Activated T-helper 1 cell treated with Interleukin-2 at 50 U/mL for 16 hours (primary cell): ENCODE measurements at regions not wholly inside any gene's neighbourhood (a gene's known extent, or its start where the extent isn't known, plus 50 kb on each side); places are given as distances from the start of the nearest gene placed in this dataset.

Source experiments
- DNase-seq: peaks from one replicate; pipeline ENCODE4 v3.0.0-alpha.2; 2020; ENCODE audit warnings: low read depth

DNA sequence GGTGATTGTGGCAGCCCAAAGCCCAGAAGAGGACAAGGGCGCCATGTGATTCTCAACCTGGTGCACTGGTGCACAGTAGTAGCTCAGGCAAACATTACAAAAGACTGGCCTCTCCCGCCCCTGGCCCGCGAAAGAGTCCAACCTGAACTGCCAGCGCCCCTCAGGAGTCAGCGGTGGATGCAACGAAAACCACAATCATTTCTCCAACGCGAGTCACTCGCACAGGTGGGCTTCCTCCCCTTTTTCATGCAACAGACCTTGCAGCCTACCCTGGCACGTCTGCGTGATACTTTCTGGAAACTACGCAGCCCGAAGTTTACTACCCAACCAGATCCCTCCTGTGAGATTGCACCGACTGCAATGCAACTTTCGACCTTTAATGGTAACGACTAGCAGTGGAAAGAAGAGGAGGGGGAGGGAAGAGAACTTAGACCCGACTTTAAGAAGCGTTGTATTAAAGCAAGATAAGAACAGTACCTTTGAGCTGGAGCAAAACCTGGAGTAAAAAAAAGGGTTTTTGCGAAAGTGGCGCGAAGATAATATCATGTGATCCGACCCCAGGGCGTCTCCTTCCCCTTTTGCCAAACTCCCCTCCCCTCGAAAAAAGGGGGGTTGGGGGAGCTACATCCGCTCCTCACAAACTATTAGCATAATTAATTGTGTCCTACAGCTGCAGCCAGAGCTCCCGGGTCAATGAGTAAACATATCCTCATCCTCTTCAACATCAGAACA is 63.3 kb upstream of the CCDC160 start:
- no peak for DNase-seq

DNA sequence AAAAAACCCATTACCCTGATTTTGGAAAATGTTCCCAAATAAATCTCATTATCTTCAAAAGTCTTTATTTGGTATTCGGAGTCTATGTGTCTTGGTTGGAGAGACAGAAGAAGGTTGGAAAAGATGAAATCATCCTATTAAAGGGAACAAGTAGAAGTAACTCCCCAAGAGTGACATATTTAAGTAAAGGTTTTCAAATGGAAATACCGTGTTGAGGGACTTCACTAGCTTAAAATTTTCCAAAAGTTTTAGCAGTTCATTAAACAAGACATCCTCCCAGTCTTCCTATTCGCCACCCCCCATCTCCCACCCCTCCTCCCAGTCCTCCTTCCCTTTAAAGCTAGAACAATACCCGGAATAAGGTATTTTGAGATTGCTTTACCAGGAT is 62.7 kb upstream of the CCDC160 start:
- no peak for DNase-seq

- DNase-seq = no peak
Observed at GRCh38 chrX:134174859-134175258, 62.1 kb upstream of the CCDC160 start.

GRCh38 chrX:134177527-134177926 is 59.5 kb upstream of the CCDC160 start:
- no peak for DNase-seq

GRCh38 chrX:134180601-134181274 is 56.2 kb upstream of the CCDC160 start:
- DNase-seq = no peak

DNA sequence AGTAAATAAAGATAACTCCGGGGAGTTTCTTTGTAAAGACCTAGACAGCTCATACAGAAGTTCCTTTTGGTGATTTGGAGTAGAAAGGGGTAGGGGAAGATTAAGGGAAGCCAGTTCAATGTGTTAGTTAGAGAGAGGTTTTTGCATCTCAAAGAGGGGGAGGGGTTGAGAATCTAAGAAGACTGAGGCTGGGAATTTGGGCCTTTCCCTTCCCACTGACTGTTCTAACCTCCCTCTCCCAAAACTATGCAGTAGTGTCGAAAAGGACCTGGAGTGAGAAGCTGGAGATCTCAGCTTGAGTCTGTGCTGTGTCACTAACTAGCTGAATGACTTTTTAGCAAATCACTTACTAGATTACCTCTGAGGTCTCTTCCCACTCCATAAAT is 55.7 kb upstream of the CCDC160 start:
- no peak for DNase-seq

GRCh38 chrX:134183665-134184064 is 53.3 kb upstream of the CCDC160 start:
- DNase-seq = no peak

- no peak for DNase-seq
Observed at GRCh38 chrX:134184936-134185335, 52.0 kb upstream of the CCDC160 start.

GRCh38 chrX:134186362-134187121 is 50.4 kb upstream of the CCDC160 start:
- peak; percentile 17 for DNase-seq
